HFFc6 (cell line): ENCODE measurements at regions not wholly inside any gene's neighbourhood (a gene's known extent, or its start where the extent isn't known, plus 50 kb on each side); places are given as distances from the start of the nearest gene placed in this dataset.
A peak's percentile ranks its signal among the peaks of the same experiment; 100 is the strongest.

Experiments used
- DNase-seq: peaks from one replicate; pipeline ENCODE4 v3.0.0-alpha.2; 2018
- H3K27ac Mint-ChIP-seq: 2 replicates; pipeline ENCODE4 v1.8.0; 2020; ENCODE audit warnings: mild to moderate bottlenecking, mixed read lengths
- H3K27me3 Mint-ChIP-seq: 2 replicates; pipeline ENCODE4 v1.8.0; 2021; ENCODE audit warnings: mild to moderate bottlenecking, moderate library complexity, mixed read lengths; ENCODE audit not compliant: insufficient read depth
- H3K36me3 Mint-ChIP-seq: 2 replicates; pipeline ENCODE4 v1.8.0; 2021; ENCODE audit warnings: low read depth, mixed read lengths
- H3K4me1 Mint-ChIP-seq: 2 replicates; pipeline ENCODE4 v1.8.0; 2020; ENCODE audit warnings: low read depth, mixed read lengths
- H3K4me3 Mint-ChIP-seq: 2 replicates; pipeline ENCODE4 v1.8.0; 2020; ENCODE audit warnings: mild to moderate bottlenecking, moderate library complexity, mixed read lengths
- H3K9me3 Mint-ChIP-seq: 2 replicates; pipeline ENCODE4 v1.8.0; 2020; ENCODE audit warnings: mild to moderate bottlenecking, mixed read lengths
- TF ChIP-seq, protein P1 (sequence below): fragments of 200-600 bp; sonication (generic); IDR thresholded peaks from 2 replicates; pipeline ENCODE4 v1.5.0; 2021; ENCODE audit warnings: antibody characterized with exemption, mild to moderate bottlenecking

DNA sequence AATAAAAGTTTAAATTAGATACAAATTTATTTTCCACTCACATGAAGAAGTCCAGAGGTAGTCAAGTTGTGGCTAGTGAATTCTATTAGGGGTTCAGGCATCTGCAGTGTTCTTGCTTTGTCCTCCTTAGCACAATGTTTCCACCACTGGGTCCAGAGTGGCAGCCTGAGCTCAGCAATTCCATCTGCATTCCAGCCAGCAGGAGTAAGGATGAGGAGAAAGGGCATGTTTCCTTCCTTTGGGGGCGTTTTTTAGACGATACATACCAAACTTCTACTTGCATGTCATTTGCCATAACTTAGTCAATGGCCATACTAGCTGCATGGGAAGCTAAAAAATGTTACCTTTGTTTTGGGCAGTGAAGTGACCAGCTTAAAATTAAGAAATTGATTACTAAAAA lies 98.5 kb upstream of the VANGL1 start:
- TF ChIP-seq, protein P1, sequence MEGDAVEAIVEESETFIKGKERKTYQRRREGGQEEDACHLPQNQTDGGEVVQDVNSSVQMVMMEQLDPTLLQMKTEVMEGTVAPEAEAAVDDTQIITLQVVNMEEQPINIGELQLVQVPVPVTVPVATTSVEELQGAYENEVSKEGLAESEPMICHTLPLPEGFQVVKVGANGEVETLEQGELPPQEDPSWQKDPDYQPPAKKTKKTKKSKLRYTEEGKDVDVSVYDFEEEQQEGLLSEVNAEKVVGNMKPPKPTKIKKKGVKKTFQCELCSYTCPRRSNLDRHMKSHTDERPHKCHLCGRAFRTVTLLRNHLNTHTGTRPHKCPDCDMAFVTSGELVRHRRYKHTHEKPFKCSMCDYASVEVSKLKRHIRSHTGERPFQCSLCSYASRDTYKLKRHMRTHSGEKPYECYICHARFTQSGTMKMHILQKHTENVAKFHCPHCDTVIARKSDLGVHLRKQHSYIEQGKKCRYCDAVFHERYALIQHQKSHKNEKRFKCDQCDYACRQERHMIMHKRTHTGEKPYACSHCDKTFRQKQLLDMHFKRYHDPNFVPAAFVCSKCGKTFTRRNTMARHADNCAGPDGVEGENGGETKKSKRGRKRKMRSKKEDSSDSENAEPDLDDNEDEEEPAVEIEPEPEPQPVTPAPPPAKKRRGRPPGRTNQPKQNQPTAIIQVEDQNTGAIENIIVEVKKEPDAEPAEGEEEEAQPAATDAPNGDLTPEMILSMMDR = peak; percentile 32; the same call in 1 of the 2 replicates
- Mint-ChIP-seq H3K36me3 (peaks cover 11% of the 10 kb centered on the region), H3K9me3 (no peaks in the 10 kb centered on the region), H3K4me1 (peaks cover 59% of the 10 kb centered on the region), H3K4me3 (no peak overlapping the region), H3K27ac (no peak overlapping the region), H3K27me3 (no peaks in the 10 kb centered on the region; the same call in 1 of the 2 replicates)
- DNase-seq = no peak

DNA sequence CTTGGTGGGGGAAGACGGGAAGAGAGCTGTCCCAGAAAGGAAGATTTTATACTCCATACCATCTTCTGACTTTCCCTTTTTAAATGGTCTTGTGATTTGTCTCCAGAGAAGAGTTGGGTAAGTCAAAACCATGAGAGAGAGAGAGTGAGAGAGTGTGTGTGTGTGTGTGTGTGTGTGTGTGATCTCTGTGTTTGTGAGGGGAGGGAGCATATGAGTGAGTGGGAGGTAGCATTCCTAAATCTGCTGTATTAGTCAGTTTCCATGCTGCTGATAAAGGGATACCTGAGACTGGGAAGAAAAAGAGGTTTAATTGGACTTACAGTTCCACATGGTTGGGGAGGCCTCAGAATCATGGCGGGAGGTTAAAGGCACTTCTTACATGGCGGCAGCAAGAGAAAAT lies 102.0 kb upstream of the VANGL1 start:
- Mint-ChIP-seq H3K9me3 (no peaks in the 10 kb centered on the region), H3K4me3 (no peak overlapping the region), H3K27ac (no peak overlapping the region), H3K27me3 (no peaks in the 10 kb centered on the region; the same call in 1 of the 2 replicates), H3K4me1 (peaks cover 37% of the 10 kb centered on the region), H3K36me3 (peaks cover 11% of the 10 kb centered on the region)
- TF ChIP-seq, protein P1 = no peak
- DNase-seq = no peak

DNA sequence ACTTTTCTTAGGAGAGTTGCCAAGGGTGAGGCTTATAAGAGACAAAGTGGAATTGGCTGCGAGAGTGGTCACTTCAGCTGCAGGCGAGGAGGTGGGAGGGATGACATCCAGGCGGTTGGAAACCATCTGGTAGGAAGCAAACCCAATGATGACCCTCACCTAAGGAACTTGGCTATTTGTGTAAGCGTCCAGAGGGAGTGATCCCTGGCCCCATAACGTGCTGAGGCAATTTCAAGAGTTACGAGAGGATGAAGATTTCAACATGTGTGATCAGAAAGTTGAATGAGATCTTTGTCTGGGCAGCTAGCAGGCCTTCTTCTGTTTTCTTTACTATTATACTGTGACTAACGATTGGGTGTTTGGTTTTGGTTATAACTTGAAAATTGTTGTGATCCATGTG lies 102.7 kb upstream of the VANGL1 start:
- Mint-ChIP-seq H3K27ac (no peak overlapping the region), H3K4me3 (no peak overlapping the region), H3K36me3 (peaks cover 11% of the 10 kb centered on the region), H3K9me3 (no peaks in the 10 kb centered on the region), H3K4me1 (peaks cover 36% of the 10 kb centered on the region), H3K27me3 (no peaks in the 10 kb centered on the region; the same call in 1 of the 2 replicates)
- TF ChIP-seq, protein P1 = no peak
- DNase-seq = no peak

DNA sequence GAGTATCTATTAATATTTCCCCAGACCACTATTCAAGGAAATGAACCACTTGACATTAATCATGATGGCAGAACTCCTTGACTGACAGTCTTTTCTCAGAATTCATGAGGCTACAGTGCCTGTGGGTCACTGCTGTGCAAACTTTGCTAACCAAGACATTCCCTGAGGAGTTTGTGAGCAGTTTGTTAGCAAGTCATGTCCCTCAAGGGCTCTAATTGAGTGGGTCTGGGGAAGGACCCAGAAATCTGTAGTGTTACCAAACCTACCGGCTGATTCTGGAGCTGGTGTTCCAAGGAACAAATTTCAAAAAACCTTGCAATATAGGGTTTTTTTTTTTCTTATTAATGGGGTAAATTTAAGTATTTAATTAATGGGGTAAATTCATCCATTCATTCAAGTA lies 103.2 kb upstream of the VANGL1 start:
- H3K9me3 Mint-ChIP-seq = no peaks in the 10 kb centered on the region
- H3K36me3 Mint-ChIP-seq = peaks cover 11% of the 10 kb centered on the region
- TF ChIP-seq, protein P1 = no peak
- no peak overlapping the region for H3K27ac Mint-ChIP-seq
- DNase-seq = no peak
- H3K27me3 Mint-ChIP-seq = no peaks in the 10 kb centered on the region; the same call in 1 of the 2 replicates
- no peak overlapping the region for H3K4me3 Mint-ChIP-seq
- peaks cover 36% of the 10 kb centered on the region for H3K4me1 Mint-ChIP-seq

DNA sequence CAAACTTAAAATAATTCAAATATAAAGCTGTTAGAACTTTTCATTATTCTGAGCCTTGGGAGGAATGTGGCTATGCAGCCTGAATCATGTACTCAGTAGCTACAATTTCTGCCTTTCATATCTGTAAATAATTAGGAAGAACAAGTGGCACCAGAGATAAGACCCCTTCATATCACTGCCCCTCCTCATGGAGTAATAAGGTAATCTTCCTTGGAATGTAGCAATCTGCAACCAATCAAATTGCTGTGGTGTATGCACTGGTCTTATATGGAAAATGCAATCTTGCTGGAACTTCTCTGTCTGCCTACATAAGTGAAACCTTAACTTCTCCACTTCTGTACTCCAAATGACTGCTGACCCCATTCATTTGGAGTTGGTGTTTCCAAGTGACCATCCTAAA lies 104.4 kb upstream of the VANGL1 start:
- Mint-ChIP-seq H3K4me3 (no peak overlapping the region), H3K27ac (no peak overlapping the region), H3K4me1 (peaks cover 31% of the 10 kb centered on the region), H3K36me3 (peaks cover 6% of the 10 kb centered on the region; the same call in 1 of the 2 replicates), H3K27me3 (no peaks in the 10 kb centered on the region; the same call in 1 of the 2 replicates), H3K9me3 (no peaks in the 10 kb centered on the region)
- TF ChIP-seq, protein P1 = no peak
- no peak for DNase-seq

DNA sequence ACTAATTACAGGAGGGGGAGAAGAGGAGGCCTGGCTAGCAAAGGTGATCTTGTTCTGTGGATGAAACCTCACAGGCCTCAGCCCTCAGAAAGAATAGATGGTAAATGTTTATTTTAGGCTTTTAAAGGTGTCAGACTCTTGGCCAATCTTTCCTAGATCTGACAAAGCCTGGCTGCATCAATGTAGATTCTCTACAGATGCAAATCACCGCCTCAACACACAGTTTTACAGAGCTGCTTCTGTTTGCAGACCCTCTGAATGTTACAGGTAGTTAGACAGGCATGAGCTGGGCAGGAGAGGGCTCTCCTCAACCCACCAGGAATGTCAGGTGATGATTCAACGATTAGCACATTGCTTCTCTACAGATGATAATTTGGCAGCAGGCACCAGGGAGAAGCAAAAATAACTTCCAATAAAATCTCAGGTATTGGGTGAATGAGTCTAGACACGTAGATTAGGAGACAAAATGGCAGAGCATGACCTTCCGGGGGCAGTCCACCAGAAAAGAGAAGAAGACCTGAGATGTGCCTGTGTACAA lies 105.4 kb upstream of the VANGL1 start:
- Mint-ChIP-seq H3K4me1 (peaks cover 41% of the 10 kb centered on the region), H3K4me3 (no peak overlapping the region), H3K9me3 (no peaks in the 10 kb centered on the region), H3K36me3 (no peaks in the 10 kb centered on the region), H3K27ac (no peak overlapping the region), H3K27me3 (no peaks in the 10 kb centered on the region; the same call in 1 of the 2 replicates)
- TF ChIP-seq, protein P1 = no peak
- no peak for DNase-seq
